DMS53 treated with DMSO at 0.1 percent for 48 hours (cell line): ENCODE measurements at regions not wholly inside any gene's neighbourhood (a gene's known extent, or its start where the extent isn't known, plus 50 kb on each side); places are given as distances from the start of the nearest gene placed in this dataset.

ENCODE experiments used
- DNase-seq: peaks from one replicate; lab custom pipeline; 2025; ENCODE audit not compliant: unreplicated experiment; lab: John Stamatoyannopoulos, UW

GRCh38 chr2:16117021-16117700 is 176.8 kb downstream of the MYCN start:
- DNase-seq: no peak

GRCh38 chr2:16115881-16116830 is 175.8 kb downstream of the MYCN start:
- no peak for DNase-seq

- DNase-seq: no peak
Measured at GRCh38 chr2:16115291-16115690, 174.9 kb downstream of the MYCN start.

GRCh38 chr2:16114836-16115235 is 174.5 kb downstream of the MYCN start:
- DNase-seq: no peak

- no peak for DNase-seq
Measured at GRCh38 chr2:16114070-16114469, 173.7 kb downstream of the MYCN start.

- no peak for DNase-seq
Measured at GRCh38 chr2:16113568-16113967, 173.2 kb downstream of the MYCN start.

- no peak for DNase-seq
Measured at GRCh38 chr2:16112972-16113560, 172.7 kb downstream of the MYCN start.

- no peak for DNase-seq
Measured at GRCh38 chr2:16112251-16112971, 172.1 kb downstream of the MYCN start.

GRCh38 chr2:16111838-16112210 is 171.5 kb downstream of the MYCN start:
- DNase-seq: no peak

GRCh38 chr2:16109821-16110310 is 169.5 kb downstream of the MYCN start:
- DNase-seq: no peak

- no peak for DNase-seq
Measured at GRCh38 chr2:16109368-16109820, 169.0 kb downstream of the MYCN start.

GRCh38 chr2:16107246-16107645 is 166.9 kb downstream of the MYCN start:
- no peak for DNase-seq

GRCh38 chr2:16106619-16107018 is 166.3 kb downstream of the MYCN start:
- DNase-seq: no peak

- DNase-seq: no peak
Measured at GRCh38 chr2:16105669-16106281, 165.4 kb downstream of the MYCN start.

GRCh38 chr2:16104949-16105668 is 164.8 kb downstream of the MYCN start:
- DNase-seq: no peak

- no peak for DNase-seq
Measured at GRCh38 chr2:16104315-16104948, 164.1 kb downstream of the MYCN start.

- DNase-seq: no peak
Measured at GRCh38 chr2:16103614-16104314, 163.4 kb downstream of the MYCN start.

GRCh38 chr2:16102976-16103380 is 162.6 kb downstream of the MYCN start:
- DNase-seq: no peak
